ENCODE measurements at regions not wholly inside any gene's neighbourhood (a gene's known extent, or its start where the extent isn't known, plus 50 kb on each side); places are given as distances from the start of the nearest gene placed in this dataset.

DNA sequence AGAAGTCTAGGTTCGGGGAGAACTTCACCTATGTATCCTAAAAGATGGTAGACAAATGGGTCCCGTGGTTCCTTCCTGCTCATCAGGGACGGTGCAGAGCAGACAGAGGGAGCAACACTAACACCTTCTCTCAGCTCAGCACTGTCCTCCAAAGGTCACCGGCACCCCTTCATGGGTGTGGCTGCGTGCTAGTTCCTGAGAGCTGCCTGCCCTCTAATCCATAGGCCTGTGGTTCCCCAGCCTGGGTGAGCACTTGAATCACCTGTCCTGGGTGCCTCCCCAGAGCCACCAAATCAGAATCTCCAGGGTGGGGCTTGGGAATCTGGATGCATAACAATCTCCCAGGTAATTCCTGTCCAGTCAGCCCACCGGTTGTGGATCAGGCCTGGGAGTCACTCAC is 113.9 kb upstream of the TMEM45B start:
- H3K4me2 ChIP-seq (replicated peaks; ENCODE audit: low read depth, low read length, poor library complexity, severe bottlenecking): no peak overlapping the region
- H3K36me3 ChIP-seq (replicated peaks in 1 of 2; ENCODE audit: control extremely low read depth in 1 of 2, control insufficient read depth in 1 of 2, extremely low read depth in 1 of 2, insufficient read depth in 2 of 2, low read length in 1 of 2): no peaks in the 10 kb centered on the region
- H2AFZ ChIP-seq (ENCODE audit: insufficient read depth, low read depth, low read length, poor library complexity, severe bottlenecking): no peak overlapping the region
- H3K9me3 ChIP-seq (ENCODE audit: control extremely low read depth in 1 of 3, control insufficient read depth in 2 of 3, insufficient read depth in 1 of 3, low read length in 2 of 3): no peaks in the 10 kb centered on the region
- no peak for ATAC-seq (ENCODE audit: low read depth)
- no peak overlapping the region for H3K27ac ChIP-seq (ENCODE audit: low read length in 2 of 2)
- TF ChIP-seq EZH2 (IDR thresholded peaks at IDR 0.05; ENCODE audit: borderline replicate concordance, insufficient read depth, low read depth, low read length, poor library complexity, severe bottlenecking): no peak
- TF ChIP-seq, protein P1, sequence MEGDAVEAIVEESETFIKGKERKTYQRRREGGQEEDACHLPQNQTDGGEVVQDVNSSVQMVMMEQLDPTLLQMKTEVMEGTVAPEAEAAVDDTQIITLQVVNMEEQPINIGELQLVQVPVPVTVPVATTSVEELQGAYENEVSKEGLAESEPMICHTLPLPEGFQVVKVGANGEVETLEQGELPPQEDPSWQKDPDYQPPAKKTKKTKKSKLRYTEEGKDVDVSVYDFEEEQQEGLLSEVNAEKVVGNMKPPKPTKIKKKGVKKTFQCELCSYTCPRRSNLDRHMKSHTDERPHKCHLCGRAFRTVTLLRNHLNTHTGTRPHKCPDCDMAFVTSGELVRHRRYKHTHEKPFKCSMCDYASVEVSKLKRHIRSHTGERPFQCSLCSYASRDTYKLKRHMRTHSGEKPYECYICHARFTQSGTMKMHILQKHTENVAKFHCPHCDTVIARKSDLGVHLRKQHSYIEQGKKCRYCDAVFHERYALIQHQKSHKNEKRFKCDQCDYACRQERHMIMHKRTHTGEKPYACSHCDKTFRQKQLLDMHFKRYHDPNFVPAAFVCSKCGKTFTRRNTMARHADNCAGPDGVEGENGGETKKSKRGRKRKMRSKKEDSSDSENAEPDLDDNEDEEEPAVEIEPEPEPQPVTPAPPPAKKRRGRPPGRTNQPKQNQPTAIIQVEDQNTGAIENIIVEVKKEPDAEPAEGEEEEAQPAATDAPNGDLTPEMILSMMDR (IDR thresholded peaks at IDR 0.05): no peak
- no peaks in the 10 kb centered on the region for H4K20me1 ChIP-seq (ENCODE audit: control insufficient read depth, insufficient read depth, low read length, poor library complexity, severe bottlenecking)
- H3K4me3 ChIP-seq (ENCODE audit: control extremely low read depth in 1 of 5, extremely low read depth in 1 of 5, insufficient read depth in 1 of 5, low read depth in 2 of 5, low read length in 4 of 5): no peak overlapping the region
- DNase-seq: no peak
- peaks cover 0 to 3% (median 0%) of the 10 kb centered on the region in 4 experiments for H3K27me3 ChIP-seq (replicated peaks in 1 of 4; ENCODE audit: control extremely low read depth in 1 of 4, control insufficient read depth in 3 of 4, insufficient read depth in 4 of 4, low read length in 3 of 4)
- H3K9me3 Mint-ChIP-seq (ENCODE audit: insufficient read depth): no peaks in the 10 kb centered on the region
- no peaks in the 10 kb centered on the region for H3K79me2 ChIP-seq (ENCODE audit: control insufficient read depth, insufficient read depth, low read length)
- WGBS (ENCODE audit: insufficient coverage): 84% methylated on average over 5 of the region's 6 CpGs
- ChIA-PET POLR2A (no interaction called here), CTCF (no interaction called here)
- H3K9ac ChIP-seq (ENCODE audit: low read length): no peak overlapping the region
- no peaks in the 10 kb centered on the region for H3K4me1 ChIP-seq (ENCODE audit: control insufficient read depth in 2 of 2, insufficient read depth in 2 of 2, low read length in 2 of 2)
- H3K4me3 Mint-ChIP-seq: no peak overlapping the region
- intact Hi-C loops (cut with micrococcal nuclease): no loop called here
- H3K27ac Mint-ChIP-seq: no peak overlapping the region
- peaks cover 26% of the 10 kb centered on the region for H3K27me3 Mint-ChIP-seq
- no peaks in the 10 kb centered on the region for H3K4me1 Mint-ChIP-seq

DNA sequence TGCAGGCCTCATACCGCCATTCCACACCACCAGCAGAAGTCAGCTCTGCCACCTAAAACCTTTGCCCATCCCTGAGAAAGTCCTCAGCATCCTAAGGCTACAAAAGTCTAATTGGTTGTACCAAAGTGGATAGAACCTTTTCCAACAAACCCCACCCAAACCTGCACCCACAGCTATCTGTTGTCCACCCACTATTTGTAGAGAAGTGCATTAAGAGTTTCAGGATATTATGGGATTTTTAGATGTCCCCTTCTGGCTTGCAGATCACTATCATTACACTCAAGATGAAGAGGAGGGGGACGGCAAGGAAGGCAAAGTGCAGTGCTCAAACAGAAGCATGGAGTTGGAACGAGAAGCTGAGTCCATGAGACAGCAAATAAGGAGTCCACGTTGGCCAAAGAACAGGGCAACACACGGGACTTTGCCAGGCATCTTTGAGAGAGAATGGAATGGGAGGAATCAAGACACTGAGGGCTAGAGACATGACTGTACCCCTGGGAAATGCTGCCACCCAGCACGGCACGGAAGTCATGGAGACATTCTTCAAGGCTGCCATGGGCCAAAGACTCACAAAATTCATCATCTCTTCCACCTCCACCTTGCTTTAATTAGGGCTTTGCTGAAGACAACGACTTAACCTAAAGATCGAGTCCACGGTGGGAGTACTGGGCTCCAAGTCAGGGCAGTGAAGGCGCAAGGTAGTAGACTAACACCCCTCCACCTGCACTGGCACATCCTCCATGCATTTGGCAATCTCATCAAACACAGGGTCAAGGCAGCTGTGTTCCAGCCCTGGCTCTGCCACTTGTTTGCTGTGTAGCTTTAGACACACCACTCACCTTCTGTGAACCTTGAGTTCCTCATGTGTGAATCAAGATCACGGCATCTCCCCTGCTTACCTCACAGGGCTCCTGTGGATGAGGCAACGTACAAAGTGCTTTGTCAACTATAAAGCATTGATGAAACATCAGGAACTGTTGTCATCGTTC is 112.9 kb upstream of the TMEM45B start:
- H3K4me3 ChIP-seq (ENCODE audit: control extremely low read depth in 1 of 5, extremely low read depth in 1 of 5, insufficient read depth in 1 of 5, low read depth in 2 of 5, low read length in 4 of 5): no peak overlapping the region
- H4K20me1 ChIP-seq (ENCODE audit: control insufficient read depth, insufficient read depth, low read length, poor library complexity, severe bottlenecking): no peaks in the 10 kb centered on the region
- H3K4me1 ChIP-seq (ENCODE audit: control insufficient read depth in 2 of 2, insufficient read depth in 2 of 2, low read length in 2 of 2): no peaks in the 10 kb centered on the region
- ChIA-PET POLR2A (no interaction called here), CTCF (no interaction called here)
- WGBS (ENCODE audit: insufficient coverage): 89% methylated on average over 12 of the region's 14 CpGs
- no peaks in the 10 kb centered on the region for H3K4me1 Mint-ChIP-seq
- H3K9me3 Mint-ChIP-seq (ENCODE audit: insufficient read depth): no peaks in the 10 kb centered on the region
- H3K9ac ChIP-seq (ENCODE audit: low read length): no peak overlapping the region
- H3K9me3 ChIP-seq (ENCODE audit: control extremely low read depth in 1 of 3, control insufficient read depth in 2 of 3, insufficient read depth in 1 of 3, low read length in 2 of 3): no peaks in the 10 kb centered on the region
- no peak overlapping the region for H3K27ac Mint-ChIP-seq
- intact Hi-C loops (cut with micrococcal nuclease): no loop called here
- DNase-seq: no peak
- H3K27ac ChIP-seq (ENCODE audit: low read length in 2 of 2): no peak overlapping the region
- ATAC-seq (ENCODE audit: low read depth): no peak
- no peak overlapping the region for H3K4me2 ChIP-seq (replicated peaks; ENCODE audit: low read depth, low read length, poor library complexity, severe bottlenecking)
- TF ChIP-seq, protein P1 (IDR thresholded peaks at IDR 0.05): no peak
- no peak for TF ChIP-seq EZH2 (IDR thresholded peaks at IDR 0.05; ENCODE audit: borderline replicate concordance, insufficient read depth, low read depth, low read length, poor library complexity, severe bottlenecking)
- peaks cover 0 to 3% (median 0%) of the 10 kb centered on the region in 4 experiments for H3K27me3 ChIP-seq (replicated peaks in 1 of 4; ENCODE audit: control extremely low read depth in 1 of 4, control insufficient read depth in 3 of 4, insufficient read depth in 4 of 4, low read length in 3 of 4)
- no peak overlapping the region for H2AFZ ChIP-seq (ENCODE audit: insufficient read depth, low read depth, low read length, poor library complexity, severe bottlenecking)
- no peaks in the 10 kb centered on the region for H3K79me2 ChIP-seq (ENCODE audit: control insufficient read depth, insufficient read depth, low read length)
- H3K36me3 ChIP-seq (replicated peaks in 1 of 2; ENCODE audit: control extremely low read depth in 1 of 2, control insufficient read depth in 1 of 2, extremely low read depth in 1 of 2, insufficient read depth in 2 of 2, low read length in 1 of 2): no peaks in the 10 kb centered on the region
- H3K4me3 Mint-ChIP-seq: no peak overlapping the region
- peaks cover 21% of the 10 kb centered on the region for H3K27me3 Mint-ChIP-seq

Data from B cell (primary cell).